ENCODE measurements at regions not wholly inside any gene's neighbourhood (a gene's known extent, or its start where the extent isn't known, plus 50 kb on each side); places are given as distances from the start of the nearest gene placed in this dataset.

GRCh38 chr13:33953781-33954180 lies 135.8 kb downstream of the RFC3 start:
- no peak for DNase-seq

GRCh38 chr13:33956346-33956745 lies 138.4 kb downstream of the RFC3 start:
- no peak for DNase-seq

- DNase-seq = no peak
Observed at GRCh38 chr13:33957497-33957905, 139.6 kb downstream of the RFC3 start.

GRCh38 chr13:33958964-33959363 lies 141.0 kb downstream of the RFC3 start:
- DNase-seq = no peak

GRCh38 chr13:33963134-33963533 lies 145.2 kb downstream of the RFC3 start:
- no peak for DNase-seq

- no peak for DNase-seq
Observed at GRCh38 chr13:33963895-33964294, 145.9 kb downstream of the RFC3 start.

- no peak for DNase-seq
Observed at GRCh38 chr13:33968520-33969507, 150.9 kb downstream of the RFC3 start.

GRCh38 chr13:33970746-33971561 lies 153.0 kb downstream of the RFC3 start:
- no peak for DNase-seq

GRCh38 chr13:33971562-33971819 lies 153.5 kb downstream of the RFC3 start:
- no peak for DNase-seq

- DNase-seq = no peak
Observed at GRCh38 chr13:33973194-33973593, 155.2 kb downstream of the RFC3 start.

GRCh38 chr13:33976965-33977364 lies 159.0 kb downstream of the RFC3 start:
- no peak for DNase-seq

- DNase-seq = no peak
Observed at GRCh38 chr13:33978653-33979052, 160.7 kb downstream of the RFC3 start.

- DNase-seq = no peak
Observed at GRCh38 chr13:33992881-33993336, 175.0 kb downstream of the RFC3 start.

GRCh38 chr13:33994198-33994597 lies 176.2 kb downstream of the RFC3 start:
- no peak for DNase-seq

- DNase-seq = no peak
Observed at GRCh38 chr13:33994826-33995502, 177.0 kb downstream of the RFC3 start.

GRCh38 chr13:33996636-33997035 lies 178.7 kb downstream of the RFC3 start:
- no peak for DNase-seq

- no peak for DNase-seq
Observed at GRCh38 chr13:33997574-33997973, 179.6 kb downstream of the RFC3 start.

- no peak for DNase-seq
Observed at GRCh38 chr13:33999811-34000605, 182.1 kb downstream of the RFC3 start.

GRCh38 chr13:34000955-34001354 lies 183.0 kb downstream of the RFC3 start:
- DNase-seq = no peak

- DNase-seq = no peak
Observed at GRCh38 chr13:34001389-34001788, 183.4 kb downstream of the RFC3 start.

GRCh38 chr13:34002141-34002540 lies 184.2 kb downstream of the RFC3 start:
- DNase-seq = no peak

- DNase-seq = no peak
Observed at GRCh38 chr13:34002924-34003323, 185.0 kb downstream of the RFC3 start.

GRCh38 chr13:34003656-34004055 lies 185.7 kb downstream of the RFC3 start:
- DNase-seq = no peak
